ENCODE measurements at regions not wholly inside any gene's neighbourhood (a gene's known extent, or its start where the extent isn't known, plus 50 kb on each side); places are given as distances from the start of the nearest gene placed in this dataset.

- CTCF ChIA-PET: no interaction called here
- Mint-ChIP-seq H3K9me3 (no peaks in the 10 kb centered on the region), H3K4me1 (peaks cover 47% of the 10 kb centered on the region), H3K27me3 (ENCODE audit: low read depth) (no peaks in the 10 kb centered on the region), H3K27ac (no peak overlapping the region), H3K36me3 (no peaks in the 10 kb centered on the region), H3K4me3 (no peak overlapping the region)
- ATAC-seq (no peak), DNase-seq (ENCODE audit: low spot score) (no peak)
- TF ChIP-seq CREB1 (CRISPR knock-in tag; IDR thresholded peaks at IDR 0.05) (no peak), RORB (CRISPR knock-in tag; IDR thresholded peaks at IDR 0.05) (no peak), SOX15 (CRISPR knock-in tag; IDR thresholded peaks at IDR 0.05) (no peak), ZNF512 (CRISPR knock-in tag; IDR thresholded peaks at IDR 0.05; ENCODE audit: borderline replicate concordance) (no peak), ZNF532 (CRISPR knock-in tag; IDR thresholded peaks at IDR 0.05; ENCODE audit: borderline replicate concordance) (no peak), ATF2 (CRISPR knock-in tag; IDR thresholded peaks at IDR 0.05; ENCODE audit: borderline replicate concordance, low read depth) (no peak)
- POLR2A ChIA-PET: no interaction called here
These were observed 101.1 kb upstream of the NCK2 start for GRCh38 chr2:105643405-105644173.

GRCh38 chr2:105641389-105641811 is 103.3 kb upstream of the NCK2 start:
- H3K9me3 Mint-ChIP-seq: no peaks in the 10 kb centered on the region
- ChIA-PET CTCF (no interaction called here), POLR2A (no interaction called here)
- ATAC-seq (no peak), DNase-seq (ENCODE audit: low spot score) (no peak)
- H3K36me3 Mint-ChIP-seq: no peaks in the 10 kb centered on the region
- no peaks in the 10 kb centered on the region for H3K27me3 Mint-ChIP-seq (ENCODE audit: low read depth)
- H3K27ac Mint-ChIP-seq: no peak overlapping the region
- peaks cover 43% of the 10 kb centered on the region for H3K4me1 Mint-ChIP-seq
- TF ChIP-seq STAT6 (CRISPR knock-in tag; conservative IDR thresholded peaks at IDR 0.05; ENCODE audit: low read depth) (no peak), RELA (CRISPR knock-in tag; IDR thresholded peaks at IDR 0.05; ENCODE audit: borderline replicate concordance) (no peak), NFATC4 (CRISPR knock-in tag; IDR thresholded peaks at IDR 0.05) (no peak), ZMAT4 (CRISPR knock-in tag; IDR thresholded peaks at IDR 0.05) (no peak), ZNF317 (CRISPR knock-in tag; IDR thresholded peaks at IDR 0.05; ENCODE audit: borderline replicate concordance, low read depth) (no peak), SMAD3 (CRISPR knock-in tag; IDR thresholded peaks at IDR 0.05; ENCODE audit: borderline replicate concordance) (no peak), ZBTB21 (CRISPR knock-in tag; IDR thresholded peaks at IDR 0.05; ENCODE audit: borderline replicate concordance) (no peak)
- TF ChIP-seq, protein P1, sequence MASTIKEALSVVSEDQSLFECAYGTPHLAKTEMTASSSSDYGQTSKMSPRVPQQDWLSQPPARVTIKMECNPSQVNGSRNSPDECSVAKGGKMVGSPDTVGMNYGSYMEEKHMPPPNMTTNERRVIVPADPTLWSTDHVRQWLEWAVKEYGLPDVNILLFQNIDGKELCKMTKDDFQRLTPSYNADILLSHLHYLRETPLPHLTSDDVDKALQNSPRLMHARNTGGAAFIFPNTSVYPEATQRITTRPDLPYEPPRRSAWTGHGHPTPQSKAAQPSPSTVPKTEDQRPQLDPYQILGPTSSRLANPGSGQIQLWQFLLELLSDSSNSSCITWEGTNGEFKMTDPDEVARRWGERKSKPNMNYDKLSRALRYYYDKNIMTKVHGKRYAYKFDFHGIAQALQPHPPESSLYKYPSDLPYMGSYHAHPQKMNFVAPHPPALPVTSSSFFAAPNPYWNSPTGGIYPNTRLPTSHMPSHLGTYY (CRISPR knock-in tag; IDR thresholded peaks at IDR 0.05): no peak
- no peak overlapping the region for H3K4me3 Mint-ChIP-seq

All from WTC11 (cell line).